ENCODE measurements at regions not wholly inside any gene's neighbourhood (a gene's known extent, or its start where the extent isn't known, plus 50 kb on each side); places are given as distances from the start of the nearest gene placed in this dataset.

DNA sequence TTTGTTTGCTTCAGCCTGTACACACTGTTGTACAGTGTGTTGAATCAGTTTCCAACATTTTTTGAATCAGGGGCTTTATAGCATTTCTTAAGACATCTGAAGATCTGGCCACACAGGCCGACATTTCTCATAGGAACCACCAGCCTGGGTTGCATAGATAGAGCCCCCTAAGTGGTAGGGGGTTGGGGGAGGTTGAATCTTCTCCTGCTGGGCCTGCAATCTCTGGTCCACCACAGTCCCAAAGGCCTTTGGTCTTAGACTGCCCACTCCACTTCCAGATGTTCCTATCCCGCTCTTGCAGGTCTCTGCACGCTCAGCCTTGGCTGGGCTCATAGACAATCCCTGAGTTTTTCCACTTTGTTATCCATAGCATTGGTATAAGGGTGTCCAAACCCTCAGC, 75.4 kb upstream of the HABP2 start:
- 86 to 100% methylated on average over 2 to 3 of the region's 3 CpGs for WGBS, 2 donors (ENCODE audit: low coverage in 1 of 2)
- H3K36me3 ChIP-seq = no peaks in the 10 kb centered on the region
- H3K4me3 ChIP-seq = no peak overlapping the region
- peaks cover 16 to 24% of the 10 kb centered on the region in 2 donors for H3K9me3 ChIP-seq
- H3K27ac ChIP-seq = no peak overlapping the region
- TF ChIP-seq EP300 (IDR thresholded peaks at IDR 0.05; ENCODE audit: low read depth) (no peak), POLR2A (IDR thresholded peaks at IDR 0.05) (no peak), POLR2AphosphoS5 (IDR thresholded peaks at IDR 0.05) (no peak)
- TF ChIP-seq, protein P1, sequence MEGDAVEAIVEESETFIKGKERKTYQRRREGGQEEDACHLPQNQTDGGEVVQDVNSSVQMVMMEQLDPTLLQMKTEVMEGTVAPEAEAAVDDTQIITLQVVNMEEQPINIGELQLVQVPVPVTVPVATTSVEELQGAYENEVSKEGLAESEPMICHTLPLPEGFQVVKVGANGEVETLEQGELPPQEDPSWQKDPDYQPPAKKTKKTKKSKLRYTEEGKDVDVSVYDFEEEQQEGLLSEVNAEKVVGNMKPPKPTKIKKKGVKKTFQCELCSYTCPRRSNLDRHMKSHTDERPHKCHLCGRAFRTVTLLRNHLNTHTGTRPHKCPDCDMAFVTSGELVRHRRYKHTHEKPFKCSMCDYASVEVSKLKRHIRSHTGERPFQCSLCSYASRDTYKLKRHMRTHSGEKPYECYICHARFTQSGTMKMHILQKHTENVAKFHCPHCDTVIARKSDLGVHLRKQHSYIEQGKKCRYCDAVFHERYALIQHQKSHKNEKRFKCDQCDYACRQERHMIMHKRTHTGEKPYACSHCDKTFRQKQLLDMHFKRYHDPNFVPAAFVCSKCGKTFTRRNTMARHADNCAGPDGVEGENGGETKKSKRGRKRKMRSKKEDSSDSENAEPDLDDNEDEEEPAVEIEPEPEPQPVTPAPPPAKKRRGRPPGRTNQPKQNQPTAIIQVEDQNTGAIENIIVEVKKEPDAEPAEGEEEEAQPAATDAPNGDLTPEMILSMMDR (IDR thresholded peaks at IDR 0.05) = no peak
- no peaks in the 10 kb centered on the region for H3K27me3 ChIP-seq
- intact Hi-C loops (cut with DNase I; ENCODE audit: low total_unique reads) (no loop called here), in situ Hi-C loops (cut with MboI; ENCODE audit: low pct_ligation_motif_present in 1 of 4, low pct_unique_long_range_greater_than_20kb in 1 of 4, low sequenced_read_pairs in 3 of 4) (no loop called here)
- peaks cover 0 to 11% (median 0%) of the 10 kb centered on the region in 4 donors for H3K4me1 ChIP-seq
- no peak for DNase-seq

- Histone ChIP-seq H3K36me3 (no peaks in the 10 kb centered on the region), H3K9me3 (peaks cover 16 to 24% of the 10 kb centered on the region in 2 donors), H3K4me3 (no peak overlapping the region), H3K4me1 (peaks cover 0 to 11% (median 0%) of the 10 kb centered on the region in 4 donors), H3K27me3 (no peaks in the 10 kb centered on the region), H3K27ac (no peak overlapping the region)
- TF ChIP-seq POLR2A (IDR thresholded peaks at IDR 0.05) (no peak), POLR2AphosphoS5 (IDR thresholded peaks at IDR 0.05) (no peak), EP300 (IDR thresholded peaks at IDR 0.05; ENCODE audit: low read depth) (no peak)
- TF ChIP-seq, protein P1 (IDR thresholded peaks at IDR 0.05) = no peak
- 89% methylated on average over 4 to 9 of the region's 9 CpGs for whole genome bisulfite sequencing, 2 donors (ENCODE audit: low coverage in 1 of 2)
- intact Hi-C loops (cut with DNase I; ENCODE audit: low total_unique reads) (no loop called here), in situ Hi-C loops (cut with MboI; ENCODE audit: low pct_ligation_motif_present in 1 of 4, low pct_unique_long_range_greater_than_20kb in 1 of 4, low sequenced_read_pairs in 3 of 4) (no loop called here)
- DNase-seq = no peak
Observed at GRCh38 chr10:113479346-113480080, 73.3 kb upstream of the HABP2 start.

DNA sequence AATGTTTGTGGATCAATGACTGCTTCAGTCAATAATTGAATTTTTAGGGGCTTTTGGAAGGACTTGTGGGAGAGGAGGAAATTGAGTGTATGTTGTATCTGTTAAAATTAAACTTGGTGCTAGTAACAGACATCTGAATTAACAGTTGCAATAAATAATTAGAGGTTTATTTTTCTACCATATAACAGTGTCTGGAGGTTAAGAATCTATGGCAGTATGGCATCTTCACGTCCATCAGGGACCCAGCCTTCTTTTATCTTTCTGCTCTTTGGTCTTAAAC, 72.8 kb upstream of the HABP2 start:
- H3K27me3 ChIP-seq = no peaks in the 10 kb centered on the region
- no peaks in the 10 kb centered on the region for H3K36me3 ChIP-seq
- 56 to 69% methylated on average over 1 of the region's 1 CpG for WGBS, 2 donors (ENCODE audit: low coverage in 1 of 2)
- TF ChIP-seq POLR2A (IDR thresholded peaks at IDR 0.05) = no peak
- no peak for TF ChIP-seq POLR2AphosphoS5 (IDR thresholded peaks at IDR 0.05)
- TF ChIP-seq, protein P1 (IDR thresholded peaks at IDR 0.05) = no peak
- TF ChIP-seq EP300 (IDR thresholded peaks at IDR 0.05; ENCODE audit: low read depth) = no peak
- no peak overlapping the region for H3K4me3 ChIP-seq
- DNase-seq = no peak
- H3K4me1 ChIP-seq = peaks cover 0 to 6% (median 0%) of the 10 kb centered on the region in 4 donors
- in situ Hi-C loops (cut with MboI; ENCODE audit: low pct_ligation_motif_present in 1 of 4, low pct_unique_long_range_greater_than_20kb in 1 of 4, low sequenced_read_pairs in 3 of 4) = no loop called here
- no peak overlapping the region for H3K27ac ChIP-seq
- intact Hi-C loops (cut with DNase I; ENCODE audit: low total_unique reads) = no loop called here
- H3K9me3 ChIP-seq = peaks cover 16 to 24% of the 10 kb centered on the region in 2 donors

DNA sequence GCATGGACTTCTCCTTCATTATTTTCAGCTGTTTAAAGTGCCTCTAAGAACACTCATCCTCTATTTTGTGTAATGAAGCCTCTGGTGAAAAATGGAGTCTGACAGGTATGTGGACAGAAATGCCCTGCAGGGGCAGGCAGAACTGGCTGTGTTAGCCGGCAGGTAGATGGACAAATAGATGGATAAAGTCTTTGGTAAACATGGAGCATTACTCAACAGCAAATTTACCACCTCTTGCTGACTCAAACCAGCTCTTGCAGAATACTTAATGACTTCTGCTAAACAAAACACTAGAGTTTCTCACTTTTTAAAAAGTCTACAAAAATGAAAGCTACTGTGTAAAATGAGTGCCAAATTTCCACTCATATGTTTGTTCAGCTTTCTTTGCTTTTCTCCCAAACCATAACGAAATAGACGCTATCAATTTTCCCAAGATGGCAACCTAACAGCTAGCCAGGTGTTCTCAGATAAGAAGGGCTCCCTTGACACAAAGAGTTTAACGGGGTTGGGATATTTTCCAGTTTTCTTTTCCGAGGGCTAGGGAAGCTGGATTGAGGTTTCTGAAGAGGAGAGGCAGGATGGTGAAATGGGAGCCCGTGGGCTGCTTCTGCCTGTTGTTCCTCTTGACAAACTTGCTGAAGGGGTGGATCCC, 71.9 kb upstream of the HABP2 start:
- intact Hi-C loops (cut with DNase I; ENCODE audit: low total_unique reads) (no loop called here), in situ Hi-C loops (cut with MboI; ENCODE audit: low pct_ligation_motif_present in 1 of 4, low pct_unique_long_range_greater_than_20kb in 1 of 4, low sequenced_read_pairs in 3 of 4) (no loop called here)

More for the DNA sequence above, 71.9 kb upstream of the HABP2 start:
- no peaks in the 10 kb centered on the region for H3K36me3 ChIP-seq
- no peak overlapping the region for H3K27ac ChIP-seq
- DNase-seq = no peak
- no peak for TF ChIP-seq POLR2A (IDR thresholded peaks at IDR 0.05)
- H3K27me3 ChIP-seq = no peaks in the 10 kb centered on the region
- no peak overlapping the region for H3K4me3 ChIP-seq
- no peaks in the 10 kb centered on the region for H3K4me1 ChIP-seq
- WGBS, 2 donors (ENCODE audit: low coverage in 1 of 2) = 54 to 59% methylated on average over 5 to 6 of the region's 6 CpGs
- H3K9me3 ChIP-seq = peaks cover 16 to 24% of the 10 kb centered on the region in 2 donors
